SU-DHL-6 (cell line): ENCODE measurements at regions not wholly inside any gene's neighbourhood (a gene's known extent, or its start where the extent isn't known, plus 50 kb on each side); places are given as distances from the start of the nearest gene placed in this dataset.

Source experiments
- H2AFZ ChIP-seq: fragments of 200-600 bp; sonication (generic); 2 replicates; pipeline ENCODE4 v1.6.1; 2014; ENCODE audit warnings: low read depth, mild to moderate bottlenecking, moderate library complexity, mixed read lengths, antibody characterized with exemption, low read length; ENCODE audit not compliant: severe bottlenecking
- H3F3A ChIP-seq: fragments of 200-600 bp; shearing (Covaris generic); 2 replicates; pipeline ENCODE4 v1.6.0; 2016; ENCODE audit warnings: antibody characterized with exemption, mild to moderate bottlenecking; ENCODE audit not compliant: insufficient read depth
- H3K27ac ChIP-seq: fragments of 200-600 bp; sonication (generic); 2 replicates; pipeline ENCODE4 v1.5.1; 2016; ENCODE audit warnings: low read depth, mild to moderate bottlenecking, low read length, moderate library complexity, mixed read lengths
- H3K27me3 ChIP-seq: fragments of 200-600 bp; sonication (generic), shearing (Covaris generic); 2 replicates; pipeline ENCODE4 v1.6.0; 2014; ENCODE audit warnings: mild to moderate bottlenecking, low read length
- H3K36me3 ChIP-seq: fragments of 200-600 bp; sonication (generic); 2 replicates; pipeline ENCODE4 v1.6.1; 2014; ENCODE audit warnings: mild to moderate bottlenecking, low read length, mixed read lengths
- H3K4me2 ChIP-seq: fragments of 300-600, 200-600 bp; shearing (Covaris generic), sonication (generic); 2 replicates; pipeline ENCODE4 v1.6.0; 2014; ENCODE audit warnings: low read length, low read depth, mild to moderate bottlenecking; ENCODE audit not compliant: poor library complexity, severe bottlenecking
- H3K4me3 ChIP-seq: fragments of 200-600 bp; sonication (generic); 2 replicates; pipeline ENCODE4 v1.5.1; 2014; ENCODE audit warnings: antibody characterized with exemption, low read length, mild to moderate bottlenecking, mixed read lengths; ENCODE audit not compliant: insufficient read depth, poor library complexity, severe bottlenecking
- H3K79me2 ChIP-seq: fragments of 200-600 bp; sonication (generic); 2 replicates; pipeline ENCODE4 v1.6.1; 2014; ENCODE audit warnings: mild to moderate bottlenecking, low read length, moderate library complexity; ENCODE audit not compliant: insufficient read depth
- H3K9ac ChIP-seq: fragments of 200-600 bp; sonication (generic); 2 replicates; pipeline ENCODE4 v1.7.0; 2014; ENCODE audit warnings: mild to moderate bottlenecking, low read length
- H3K9me2 ChIP-seq: fragments of 200-600 bp; sonication (generic); replicated peaks from 2 replicates; pipeline ENCODE4 v1.6.1; 2014; ENCODE audit warnings: low read length; ENCODE audit not compliant: insufficient read depth
- H3K9me3 ChIP-seq: fragments of 200-600 bp; sonication (generic); 2 replicates; pipeline ENCODE4 v1.6.1; 2014; ENCODE audit warnings: low read length, mixed read lengths; ENCODE audit not compliant: insufficient read depth
- H4K20me1 ChIP-seq: fragments of 200-600 bp; sonication (generic); 2 replicates; pipeline ENCODE4 v1.6.1; 2014; ENCODE audit warnings: low read depth, mild to moderate bottlenecking, antibody characterized with exemption, low read length, moderate library complexity, mixed read lengths
- EZH2phosphoT487 ChIP-seq: fragments of 200-600 bp; sonication (generic), shearing (Covaris generic); conservative IDR thresholded peaks from 2 replicates; pipeline ENCODE4 v1.6.1; 2018; ENCODE audit warnings: mild to moderate bottlenecking, antibody characterized with exemption, low read length, moderate library complexity, mixed read lengths
- TF ChIP-seq, protein P1 (sequence below): fragments of 200-600 bp; sonication (generic); IDR thresholded peaks from one replicate; pipeline ENCODE4 v1.5.1; 2017; ENCODE audit warnings: antibody characterized with exemption, mild to moderate bottlenecking, low read length, moderate library complexity; ENCODE audit not compliant: insufficient read depth, poor library complexity, severe bottlenecking

DNA sequence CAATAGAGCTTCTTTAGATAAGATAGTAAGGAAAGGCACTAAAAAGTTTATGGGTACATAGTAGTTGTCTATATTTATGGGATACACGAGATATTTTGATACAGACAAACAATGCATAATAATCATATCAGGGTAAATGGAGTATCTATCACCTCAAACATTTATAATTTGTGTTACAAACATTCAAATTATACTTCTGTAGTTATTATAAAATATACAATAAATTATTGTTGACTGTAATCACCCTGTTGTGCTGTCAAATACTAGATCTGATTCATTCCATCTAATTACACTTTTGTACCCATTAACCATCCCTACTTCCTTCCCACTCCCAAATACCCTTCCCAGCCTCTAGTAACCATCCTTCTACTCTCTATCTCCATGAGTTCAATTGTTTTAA lies 179.7 kb downstream of the FOXG1 start:
- Histone ChIP-seq H3F3A (no peaks in the 10 kb centered on the region), H3K9ac (no peak overlapping the region), H3K36me3 (no peaks in the 10 kb centered on the region), H3K27ac (no peak overlapping the region), H3K9me3 (no peaks in the 10 kb centered on the region), H3K4me3 (no peak overlapping the region), H3K9me2 (no peaks in the 10 kb centered on the region), H3K27me3 (no peaks in the 10 kb centered on the region), H2AFZ (no peak overlapping the region), H3K79me2 (no peaks in the 10 kb centered on the region), H3K4me2 (no peak overlapping the region), H4K20me1 (no peaks in the 10 kb centered on the region)
- TF ChIP-seq EZH2phosphoT487: no peak
- TF ChIP-seq, protein P1, sequence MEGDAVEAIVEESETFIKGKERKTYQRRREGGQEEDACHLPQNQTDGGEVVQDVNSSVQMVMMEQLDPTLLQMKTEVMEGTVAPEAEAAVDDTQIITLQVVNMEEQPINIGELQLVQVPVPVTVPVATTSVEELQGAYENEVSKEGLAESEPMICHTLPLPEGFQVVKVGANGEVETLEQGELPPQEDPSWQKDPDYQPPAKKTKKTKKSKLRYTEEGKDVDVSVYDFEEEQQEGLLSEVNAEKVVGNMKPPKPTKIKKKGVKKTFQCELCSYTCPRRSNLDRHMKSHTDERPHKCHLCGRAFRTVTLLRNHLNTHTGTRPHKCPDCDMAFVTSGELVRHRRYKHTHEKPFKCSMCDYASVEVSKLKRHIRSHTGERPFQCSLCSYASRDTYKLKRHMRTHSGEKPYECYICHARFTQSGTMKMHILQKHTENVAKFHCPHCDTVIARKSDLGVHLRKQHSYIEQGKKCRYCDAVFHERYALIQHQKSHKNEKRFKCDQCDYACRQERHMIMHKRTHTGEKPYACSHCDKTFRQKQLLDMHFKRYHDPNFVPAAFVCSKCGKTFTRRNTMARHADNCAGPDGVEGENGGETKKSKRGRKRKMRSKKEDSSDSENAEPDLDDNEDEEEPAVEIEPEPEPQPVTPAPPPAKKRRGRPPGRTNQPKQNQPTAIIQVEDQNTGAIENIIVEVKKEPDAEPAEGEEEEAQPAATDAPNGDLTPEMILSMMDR: no peak

DNA sequence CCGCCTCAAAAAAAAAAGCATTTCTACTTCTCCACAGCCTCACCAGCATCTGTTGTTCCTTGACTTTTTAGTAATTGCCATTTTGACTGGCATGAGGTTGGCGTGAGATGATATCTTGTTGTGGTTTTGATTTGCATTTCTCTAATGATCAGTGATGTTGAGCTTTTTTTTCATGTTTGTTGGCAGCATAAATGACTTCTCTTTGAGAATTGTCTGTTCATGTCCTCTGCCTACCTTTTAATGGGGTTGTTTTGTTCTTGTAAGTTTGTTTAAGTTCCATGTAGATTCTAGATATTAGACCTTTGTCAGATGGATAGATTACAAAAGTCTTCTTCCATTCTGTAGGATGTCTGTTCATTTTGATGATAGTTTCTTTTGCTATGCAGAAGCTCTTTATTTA lies 182.9 kb downstream of the FOXG1 start:
- Histone ChIP-seq H3K36me3 (no peaks in the 10 kb centered on the region), H3K27ac (no peak overlapping the region), H3K4me2 (no peak overlapping the region), H3F3A (no peaks in the 10 kb centered on the region), H3K27me3 (no peaks in the 10 kb centered on the region), H2AFZ (no peak overlapping the region), H3K4me3 (no peak overlapping the region), H3K9ac (no peak overlapping the region), H3K9me3 (no peaks in the 10 kb centered on the region), H3K9me2 (no peaks in the 10 kb centered on the region), H4K20me1 (no peaks in the 10 kb centered on the region), H3K79me2 (no peaks in the 10 kb centered on the region)
- no peak for TF ChIP-seq EZH2phosphoT487
- TF ChIP-seq, protein P1: no peak

DNA sequence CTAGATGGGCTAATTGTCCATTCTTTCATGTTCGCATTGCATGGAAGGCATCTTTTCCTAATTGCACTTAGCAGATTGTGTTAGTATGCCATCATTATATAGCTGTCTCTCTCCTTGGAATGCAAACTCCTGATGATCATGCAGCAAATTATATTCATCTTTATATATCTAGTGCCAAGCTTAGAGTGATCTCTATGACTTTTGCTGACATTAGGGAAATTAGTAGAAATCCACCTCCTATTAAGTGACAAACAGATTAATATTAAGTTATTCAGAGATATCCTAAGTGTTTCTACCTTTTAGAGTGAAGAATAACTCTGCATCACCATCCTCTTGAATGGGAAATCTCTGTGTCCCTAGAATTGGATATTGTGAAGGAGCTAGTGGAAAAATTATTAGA lies 185.6 kb downstream of the FOXG1 start:
- Histone ChIP-seq H4K20me1 (no peaks in the 10 kb centered on the region), H3K4me3 (no peak overlapping the region), H3F3A (no peaks in the 10 kb centered on the region), H3K9me2 (no peaks in the 10 kb centered on the region), H3K9ac (no peak overlapping the region), H2AFZ (no peak overlapping the region), H3K4me2 (no peak overlapping the region), H3K36me3 (no peaks in the 10 kb centered on the region), H3K27me3 (no peaks in the 10 kb centered on the region), H3K27ac (no peak overlapping the region), H3K79me2 (no peaks in the 10 kb centered on the region), H3K9me3 (no peaks in the 10 kb centered on the region)
- no peak for TF ChIP-seq EZH2phosphoT487
- TF ChIP-seq, protein P1: no peak

DNA sequence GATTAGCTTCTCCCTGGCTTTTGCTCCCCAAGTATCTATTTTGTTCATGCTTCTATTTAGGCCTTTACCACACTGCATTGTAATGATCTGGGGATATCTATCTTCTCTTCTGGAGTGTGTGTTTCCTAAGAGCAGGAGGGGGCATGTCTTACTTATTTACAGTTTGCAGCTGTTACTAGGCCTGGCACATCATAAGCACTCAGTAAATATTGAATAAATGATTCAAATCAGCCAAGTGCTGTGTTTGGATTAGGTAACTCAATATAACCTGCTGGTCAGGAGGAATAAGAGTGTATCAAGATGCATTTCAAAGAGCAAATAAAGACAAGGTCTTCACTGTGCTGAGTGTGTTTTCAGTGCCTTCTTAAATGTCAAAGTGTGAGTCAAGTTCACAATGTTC lies 186.1 kb downstream of the FOXG1 start:
- no peak overlapping the region for H3K9ac ChIP-seq
- H3K36me3 ChIP-seq: no peaks in the 10 kb centered on the region
- H3F3A ChIP-seq: no peaks in the 10 kb centered on the region
- TF ChIP-seq EZH2phosphoT487: no peak
- TF ChIP-seq, protein P1: no peak
- H3K79me2 ChIP-seq: no peaks in the 10 kb centered on the region
- no peaks in the 10 kb centered on the region for H4K20me1 ChIP-seq
- no peak overlapping the region for H3K4me3 ChIP-seq
- H3K9me3 ChIP-seq: no peaks in the 10 kb centered on the region
- H3K9me2 ChIP-seq: no peaks in the 10 kb centered on the region
- H3K27ac ChIP-seq: no peak overlapping the region
- H2AFZ ChIP-seq: no peak overlapping the region
- no peaks in the 10 kb centered on the region for H3K27me3 ChIP-seq
- H3K4me2 ChIP-seq: no peak overlapping the region
